ENCODE measurements at regions not wholly inside any gene's neighbourhood (a gene's known extent, or its start where the extent isn't known, plus 50 kb on each side); places are given as distances from the start of the nearest gene placed in this dataset.

- Histone ChIP-seq H3K27me3 (ENCODE audit: control insufficient read depth, insufficient read depth, low read length) (no peaks in the 10 kb centered on the region), H3K4me3 (ENCODE audit: low read length in 3 of 3) (no peak overlapping the region), H3K9me3 (ENCODE audit: control insufficient read depth in 2 of 3, insufficient read depth in 1 of 3, low read length in 3 of 3) (no peaks in the 10 kb centered on the region), H3K4me1 (ENCODE audit: control insufficient read depth in 2 of 3, insufficient read depth in 2 of 3, low read depth in 1 of 3, low read length in 3 of 3) (no peaks in the 10 kb centered on the region), H3K36me3 (ENCODE audit: control insufficient read depth in 2 of 3, insufficient read depth in 3 of 3, low read length in 3 of 3) (no peaks in the 10 kb centered on the region), H3K9ac (ENCODE audit: low read length in 3 of 3) (no peak overlapping the region), H3K27ac (ENCODE audit: low read depth in 2 of 2, low read length in 2 of 2) (no peak overlapping the region)
- DNase-seq (no peak), FAIRE-seq (no peak)
- TF ChIP-seq CTCF (IDR thresholded peaks at IDR 0.05; ENCODE audit: borderline replicate concordance, extremely low read depth, insufficient read depth): no peak
- intact Hi-C loops (cut with DNase I): no loop called here
Observed at GRCh38 chr20:48364688-48365421, 462.9 kb downstream of the PREX1 start.

DNA sequence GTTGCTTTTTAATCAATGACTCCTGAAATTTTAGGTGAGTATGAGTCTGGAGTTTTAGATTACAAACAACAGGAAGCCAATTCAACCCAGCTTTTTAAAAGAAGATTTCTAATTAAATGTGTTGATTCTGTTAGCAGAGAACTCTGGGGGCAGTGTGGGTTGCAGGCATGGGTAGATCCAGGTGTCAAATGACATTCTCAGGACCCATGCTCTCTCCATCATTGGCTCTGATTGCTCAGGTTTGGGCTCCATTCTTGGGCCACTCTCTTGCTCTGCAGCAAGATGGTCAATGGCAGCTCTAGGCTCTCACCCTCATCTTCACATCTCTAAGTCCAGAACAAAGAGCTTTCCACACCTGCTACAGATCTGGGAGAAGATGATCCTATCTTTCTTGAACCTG lies 463.7 kb downstream of the PREX1 start:
- Histone ChIP-seq H3K4me3 (ENCODE audit: low read length in 3 of 3) (no peak overlapping the region), H3K36me3 (ENCODE audit: control insufficient read depth in 2 of 3, insufficient read depth in 3 of 3, low read length in 3 of 3) (no peaks in the 10 kb centered on the region), H3K9me3 (ENCODE audit: control insufficient read depth in 2 of 3, insufficient read depth in 1 of 3, low read length in 3 of 3) (no peaks in the 10 kb centered on the region), H3K27ac (ENCODE audit: low read depth in 2 of 2, low read length in 2 of 2) (no peak overlapping the region), H3K4me1 (ENCODE audit: control insufficient read depth in 2 of 3, insufficient read depth in 2 of 3, low read depth in 1 of 3, low read length in 3 of 3) (no peaks in the 10 kb centered on the region), H3K27me3 (ENCODE audit: control insufficient read depth, insufficient read depth, low read length) (no peaks in the 10 kb centered on the region), H3K9ac (ENCODE audit: low read length in 3 of 3) (no peak overlapping the region)
- FAIRE-seq (no peak), DNase-seq (no peak)
- TF ChIP-seq CTCF (IDR thresholded peaks at IDR 0.05; ENCODE audit: borderline replicate concordance, extremely low read depth, insufficient read depth): no peak
- intact Hi-C loops (cut with DNase I): no loop called here

- Histone ChIP-seq H3K27ac (ENCODE audit: low read depth in 2 of 2, low read length in 2 of 2) (no peak overlapping the region), H3K4me3 (ENCODE audit: low read length in 3 of 3) (peak overlapping the region in 1 of 3 donors; percentile 35), H3K36me3 (ENCODE audit: control insufficient read depth in 2 of 3, insufficient read depth in 3 of 3, low read length in 3 of 3) (no peaks in the 10 kb centered on the region), H3K4me1 (ENCODE audit: control insufficient read depth in 2 of 3, insufficient read depth in 2 of 3, low read depth in 1 of 3, low read length in 3 of 3) (no peaks in the 10 kb centered on the region), H3K9ac (ENCODE audit: low read length in 3 of 3) (peak overlapping the region in 1 of 3 donors; percentile 19), H3K27me3 (ENCODE audit: control insufficient read depth, insufficient read depth, low read length) (no peaks in the 10 kb centered on the region), H3K9me3 (ENCODE audit: control insufficient read depth in 2 of 3, insufficient read depth in 1 of 3, low read length in 3 of 3) (no peaks in the 10 kb centered on the region)
- FAIRE-seq: no peak
- intact Hi-C loops (cut with DNase I): no loop called here
- TF ChIP-seq CTCF (IDR thresholded peaks at IDR 0.05; ENCODE audit: borderline replicate concordance, extremely low read depth, insufficient read depth): no peak
- DNase-seq: no peak
Observed at GRCh38 chr20:48360342-48360975, 467.3 kb downstream of the PREX1 start.
